Left kidney (tissue), 1 donor: ENCODE measurements at regions not wholly inside any gene's neighbourhood (a gene's known extent, or its start where the extent isn't known, plus 50 kb on each side); places are given as distances from the start of the nearest gene placed in this dataset.
"Not testable (repeated sequence)": the region's sequence is repeated elsewhere in the genome, so short reads cannot be mapped to it uniquely, and the experiment has no call there.

Experiments
- DNase-seq: peaks from one replicate; pipeline ENCODE4 v3.0.0-alpha.2; 2013

DNA sequence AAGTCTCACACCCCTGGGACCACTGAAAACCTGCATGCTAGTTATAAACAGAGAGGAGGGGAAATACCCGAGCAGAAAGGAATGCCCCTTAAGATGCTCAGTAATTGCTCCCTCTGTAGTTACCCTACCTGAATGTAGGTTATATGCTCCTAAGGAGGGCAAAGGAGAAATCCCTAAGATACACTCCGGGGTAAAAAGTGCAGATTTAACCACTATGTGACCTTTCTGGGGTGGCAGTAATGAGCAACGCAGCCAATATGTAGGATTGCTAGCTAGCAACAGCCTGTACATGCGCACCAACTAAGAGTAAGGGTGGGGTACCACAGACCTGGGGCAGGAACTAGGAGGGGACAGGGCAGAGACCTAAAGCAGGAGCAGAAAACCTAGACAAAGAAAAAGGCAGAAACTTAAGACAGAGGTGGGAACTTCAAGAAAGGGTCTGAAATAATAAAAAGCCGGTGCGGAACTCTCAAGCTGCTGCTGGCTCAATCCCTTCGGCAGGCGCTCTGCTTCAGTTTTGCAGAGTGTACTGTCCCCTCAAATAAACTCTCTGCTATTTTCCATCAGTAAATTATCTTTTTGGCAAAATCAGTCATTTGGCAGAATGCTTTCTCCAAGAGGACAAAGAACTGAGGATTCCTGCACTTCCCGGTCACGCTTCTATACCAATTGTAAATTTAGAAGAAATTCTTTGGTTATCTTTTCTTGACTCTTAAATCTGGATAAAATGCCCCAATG is 823.8 kb downstream of the CDH11 start:
- DNase-seq = no peak

GRCh38 chr16:64295466-64295865 is 826.4 kb downstream of the CDH11 start:
- DNase-seq = no peak

DNA sequence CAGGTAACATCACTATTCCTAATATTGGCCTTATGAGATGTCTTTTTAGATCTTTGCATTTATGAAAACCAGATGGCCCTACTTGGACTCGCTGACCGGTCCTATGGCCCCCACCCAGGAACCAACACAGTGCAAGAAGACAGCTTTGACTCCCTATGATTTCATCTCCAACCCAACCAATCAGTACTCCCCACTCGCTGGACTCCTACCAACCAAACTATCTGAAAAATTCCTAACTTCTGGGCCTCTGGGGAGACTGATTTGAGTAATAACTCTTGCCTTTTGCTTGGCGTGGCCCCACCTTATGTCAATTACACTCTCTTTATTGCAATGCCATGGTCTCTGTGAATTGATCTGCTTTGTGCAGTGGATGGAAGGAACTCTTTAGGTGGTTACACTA is 828.9 kb downstream of the CDH11 start:
- DNase-seq = no peak

DNA sequence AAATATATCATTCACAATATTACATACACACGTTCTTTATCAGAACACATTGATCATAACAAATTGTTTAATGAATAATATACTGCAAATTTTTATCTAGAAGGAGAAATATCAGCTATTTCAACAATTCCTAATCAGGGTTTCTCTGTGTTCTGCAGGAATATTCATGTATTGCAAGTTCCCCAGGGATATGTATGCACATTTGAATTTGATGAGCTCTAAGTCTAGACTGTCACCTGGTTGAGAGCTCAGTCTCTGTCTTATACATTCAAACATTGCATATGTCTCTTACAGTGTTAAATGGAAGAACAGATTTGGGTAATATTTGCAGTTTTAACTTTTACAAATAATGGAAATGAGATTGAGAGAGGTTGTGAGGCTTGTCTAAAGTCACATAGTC is 829.7 kb downstream of the CDH11 start:
- DNase-seq = no peak

DNA sequence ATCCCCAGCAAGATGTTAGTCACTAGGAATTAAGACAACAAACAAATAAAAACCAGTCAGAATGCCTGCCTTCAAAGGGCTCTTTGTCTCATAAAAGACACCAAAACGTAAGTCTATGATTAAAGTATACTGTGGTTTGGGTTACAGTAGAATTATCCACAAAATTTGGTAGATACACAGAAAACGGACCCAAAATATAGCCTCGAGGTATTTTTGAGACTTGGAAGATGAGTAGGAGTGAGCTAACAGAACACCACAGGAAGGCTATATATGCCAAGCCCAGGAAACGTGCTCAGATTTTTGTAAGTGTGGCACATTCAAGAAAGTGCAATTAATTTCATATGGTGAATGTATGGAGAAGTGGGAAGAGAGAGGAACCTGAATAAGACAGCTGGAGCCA is 831.4 kb downstream of the CDH11 start:
- DNase-seq = no peak

DNA sequence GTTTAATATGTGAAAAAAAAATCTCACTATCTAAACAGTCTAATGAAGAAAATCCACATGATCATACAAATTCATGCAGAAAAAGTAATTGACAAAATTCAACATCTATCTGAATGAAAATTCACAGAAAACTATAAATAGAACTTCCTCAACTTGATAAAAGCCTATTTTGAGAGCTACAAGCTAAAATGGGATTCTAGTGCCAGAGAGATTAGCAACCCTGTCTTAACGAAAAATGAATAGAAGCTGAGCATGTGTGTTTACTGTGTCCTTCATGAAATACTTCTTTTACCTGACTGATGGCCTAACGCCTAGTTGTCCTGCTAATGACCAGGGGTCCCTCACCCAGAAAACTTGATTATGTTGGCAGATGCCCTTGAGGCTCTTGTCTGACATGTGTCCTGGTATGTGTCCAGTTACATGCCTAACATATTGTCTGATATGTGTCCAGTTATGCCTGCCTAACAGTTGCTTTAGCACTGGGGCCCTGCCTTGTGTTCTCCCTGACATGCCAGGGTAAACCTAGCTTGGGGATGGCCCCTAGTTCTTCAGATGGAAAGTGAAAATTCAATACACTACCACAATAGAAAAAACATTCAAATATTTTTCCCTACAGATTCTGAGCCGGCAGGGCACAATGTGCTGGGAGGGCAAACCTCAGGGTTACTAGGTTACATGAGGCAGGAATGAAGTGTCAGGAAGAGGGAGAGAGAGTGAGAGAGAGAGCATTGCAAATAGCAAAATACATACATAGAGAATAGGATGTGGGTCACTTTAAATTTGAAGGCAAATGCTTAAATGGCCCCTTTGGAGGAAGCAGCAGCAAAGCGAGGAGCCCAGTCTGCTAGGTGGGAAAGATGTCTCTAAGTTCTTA is 834.0 kb downstream of the CDH11 start:
- DNase-seq = no peak

DNA sequence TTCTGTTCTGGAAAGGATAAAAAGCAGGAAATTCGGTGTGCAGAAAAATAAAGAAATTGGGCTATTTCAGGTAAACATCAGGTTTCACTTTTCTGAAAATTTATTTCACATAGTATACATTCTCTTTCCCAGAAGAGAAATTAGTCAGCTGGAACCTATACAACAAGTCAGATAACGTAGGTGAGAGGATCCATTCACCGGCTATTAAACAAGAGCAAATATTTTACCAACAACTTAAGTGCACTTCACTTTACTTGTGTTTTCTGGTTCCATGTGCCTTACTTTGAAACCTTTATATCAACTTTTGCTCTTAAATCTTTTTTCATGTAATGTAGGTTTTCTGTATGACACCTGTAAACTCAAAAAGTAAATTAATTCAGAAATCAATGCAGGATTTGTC is 839.7 kb downstream of the CDH11 start:
- DNase-seq = no peak

- DNase-seq = no peak
These were observed 841.5 kb downstream of the CDH11 start for GRCh38 chr16:64280317-64280716.

DNA sequence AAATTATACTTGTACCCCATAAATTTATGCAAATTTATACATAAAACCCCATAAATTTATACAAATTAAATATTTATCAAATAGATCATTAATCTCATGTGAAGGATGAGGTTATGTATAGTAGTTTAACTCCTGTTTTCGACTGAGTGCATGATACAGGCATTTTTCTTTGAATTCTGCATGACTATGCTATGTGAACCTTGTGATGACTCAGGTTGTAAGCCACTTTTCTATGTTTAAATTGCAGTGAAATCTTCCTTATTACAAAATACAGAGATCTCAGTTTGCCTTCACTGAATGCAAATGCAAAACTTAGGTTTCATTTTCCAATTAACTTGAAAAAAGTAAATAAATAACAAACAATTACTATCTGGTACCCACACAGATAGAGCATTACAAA is 843.7 kb downstream of the CDH11 start:
- DNase-seq = no peak

DNA sequence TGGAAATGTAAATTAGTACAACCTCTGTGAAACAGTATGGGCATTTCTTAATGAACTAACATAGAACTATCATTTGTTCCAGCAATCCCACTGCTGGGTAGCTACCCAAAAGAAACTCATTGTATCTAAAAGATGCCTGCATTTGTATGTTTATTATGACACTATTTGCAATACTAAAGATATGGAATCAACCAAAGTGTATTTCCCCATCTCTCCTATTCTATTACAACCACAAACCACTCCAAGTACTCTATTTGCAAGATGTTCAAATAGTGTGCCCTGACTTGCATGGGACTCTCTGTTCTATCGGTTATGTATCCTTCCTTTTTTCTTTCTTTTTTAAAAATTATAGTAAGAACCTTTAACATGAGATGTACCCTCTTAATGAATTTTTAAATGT is 845.2 kb downstream of the CDH11 start:
- DNase-seq = no peak

DNA sequence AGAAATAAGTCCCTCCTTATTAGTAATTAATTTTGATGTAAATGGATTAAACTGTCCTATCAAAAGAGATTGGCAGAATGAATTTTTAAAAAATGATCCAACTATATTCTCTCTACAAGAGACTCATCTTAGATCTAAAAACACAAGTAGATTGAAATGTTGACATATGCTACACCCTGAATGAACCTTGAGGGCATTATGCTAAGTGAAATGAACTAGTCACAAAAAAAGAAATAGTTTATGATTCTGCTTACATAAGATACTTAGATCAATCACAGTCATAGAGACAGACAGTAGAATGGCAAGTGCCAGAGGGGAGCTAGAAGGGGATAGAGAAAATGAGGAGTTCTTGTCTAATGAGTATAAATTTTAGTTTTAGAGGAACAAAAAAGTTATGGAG is 849.8 kb downstream of the CDH11 start:
- no peak for DNase-seq

DNA sequence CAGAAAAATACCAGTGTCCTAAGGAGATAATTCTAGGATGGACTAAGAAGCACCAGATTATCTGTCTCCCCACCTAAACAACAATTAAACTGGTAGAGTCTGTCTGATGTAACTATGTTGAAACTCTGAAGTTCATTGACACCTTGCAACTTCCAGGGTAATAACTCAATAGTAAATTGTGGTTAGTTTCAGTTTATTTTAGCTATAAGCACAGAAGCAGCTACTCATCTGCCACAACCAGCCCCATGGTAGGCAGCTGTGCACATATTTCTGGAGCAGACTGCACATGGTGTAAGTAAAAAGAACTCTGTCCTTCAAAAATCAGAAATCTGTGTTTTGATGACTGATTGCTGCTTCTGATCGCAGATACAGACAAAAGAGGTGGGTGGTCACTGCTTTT is 852.1 kb downstream of the CDH11 start:
- DNase-seq = no peak

- no peak for DNase-seq
These were observed 856.1 kb downstream of the CDH11 start for GRCh38 chr16:64265756-64266155.

DNA sequence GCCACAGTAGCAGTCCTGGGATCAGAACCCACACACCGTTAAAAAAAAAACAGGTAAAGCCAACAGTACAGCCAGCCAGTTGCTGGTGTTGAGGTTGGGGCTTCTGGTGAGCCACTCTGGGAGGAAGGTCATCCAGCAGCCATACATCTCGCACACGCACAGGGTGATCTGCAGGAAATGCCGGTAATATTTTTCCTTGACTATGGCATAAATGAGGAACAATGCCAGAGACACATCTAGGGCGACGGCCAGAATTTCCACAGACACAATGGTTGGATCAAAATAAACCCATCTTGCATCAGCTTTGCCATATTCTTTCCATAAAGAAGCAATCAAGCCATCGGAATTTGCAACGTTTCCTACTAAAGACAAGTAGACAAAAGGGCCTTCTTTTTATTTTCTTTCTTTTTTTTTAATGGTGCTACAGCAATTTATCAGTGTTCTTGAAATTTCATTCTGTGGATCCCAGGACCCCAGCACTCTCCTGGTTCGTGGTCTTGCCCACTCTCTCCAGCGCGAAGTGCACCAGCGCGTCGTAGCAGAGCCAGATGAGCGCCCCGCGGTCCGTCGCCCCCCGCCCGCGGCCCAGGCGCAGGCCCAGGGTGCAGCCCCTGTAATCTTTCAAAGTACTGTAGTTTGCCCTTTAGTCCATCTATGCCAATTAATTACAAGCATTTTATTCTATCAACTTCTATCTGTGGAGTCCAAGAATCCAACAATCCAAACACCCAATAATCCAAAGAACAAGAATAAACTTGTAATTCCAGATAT is 861.0 kb downstream of the CDH11 start:
- not testable (repeated sequence) for DNase-seq

DNA sequence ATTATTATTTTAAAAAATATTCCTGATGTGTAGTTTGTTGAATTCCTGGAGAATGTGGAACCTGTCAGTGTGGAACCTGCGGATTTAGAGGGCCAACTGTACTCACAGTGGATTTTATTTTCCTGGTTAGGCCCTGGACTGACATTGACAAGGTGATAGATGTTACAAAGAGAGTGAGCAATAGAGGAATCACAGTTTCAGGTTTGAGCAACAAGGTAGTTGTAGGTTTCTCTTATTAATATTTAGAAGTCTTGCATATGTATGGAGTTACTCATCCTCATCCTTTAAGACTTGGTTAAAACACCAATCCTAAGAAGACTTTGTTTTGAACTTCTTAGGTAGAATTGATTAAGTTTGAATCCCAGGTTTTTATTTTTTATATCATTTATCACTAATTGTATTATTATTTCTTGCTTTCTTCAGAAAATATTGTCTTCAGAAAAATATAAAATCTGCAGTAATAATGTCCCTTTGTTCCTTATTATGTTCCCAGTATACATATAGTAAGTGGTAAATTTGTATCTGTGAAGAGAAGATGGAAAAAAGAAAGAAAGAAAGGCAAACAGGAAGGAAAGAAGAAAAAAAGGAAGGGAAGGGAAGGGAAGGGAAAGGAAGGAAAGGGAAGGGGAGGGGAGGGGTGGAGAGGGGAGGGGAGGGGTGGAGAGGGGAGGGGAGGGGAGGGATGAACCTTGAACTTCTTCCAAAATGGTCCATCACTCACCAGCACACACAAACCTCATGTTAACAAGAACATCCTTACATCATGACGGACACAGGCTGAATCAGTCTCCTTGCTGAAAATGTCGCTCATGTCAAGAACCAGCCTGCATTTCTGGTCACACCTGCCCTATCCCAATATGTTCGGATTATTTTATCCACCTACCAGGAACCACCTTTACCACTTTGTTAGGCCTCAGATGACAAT is 867.2 kb downstream of the CDH11 start:
- no peak for DNase-seq

GRCh38 chr16:64253525-64253924 is 868.3 kb downstream of the CDH11 start:
- no peak for DNase-seq

- no peak for DNase-seq
These were observed 868.8 kb downstream of the CDH11 start for GRCh38 chr16:64253096-64253495.

GRCh38 chr16:64251742-64252141 is 870.1 kb downstream of the CDH11 start:
- no peak for DNase-seq

GRCh38 chr16:64250866-64251265 is 871.0 kb downstream of the CDH11 start:
- no peak for DNase-seq

DNA sequence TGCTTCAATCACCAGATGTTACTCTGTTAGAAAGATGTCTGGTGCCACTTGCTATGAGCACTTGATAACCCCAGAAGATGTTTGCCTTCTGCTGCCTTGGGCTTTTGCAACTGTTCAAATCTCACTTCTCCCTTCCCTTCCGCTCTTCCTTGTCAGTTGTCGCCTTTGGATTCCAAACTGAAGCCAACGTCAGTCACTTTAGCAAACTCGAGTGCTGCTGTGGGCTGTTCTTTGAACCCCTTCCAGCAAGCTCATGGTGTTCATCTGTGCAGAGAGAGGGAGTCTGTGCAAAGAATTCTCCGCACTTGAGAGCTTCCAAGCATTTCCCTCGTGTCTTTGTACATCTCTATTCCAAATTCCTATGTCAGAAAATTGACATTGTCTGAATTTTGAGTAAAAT is 879.4 kb downstream of the CDH11 start:
- DNase-seq = no peak

- DNase-seq = no peak
These were observed 881.3 kb downstream of the CDH11 start for GRCh38 chr16:64240586-64240985.

DNA sequence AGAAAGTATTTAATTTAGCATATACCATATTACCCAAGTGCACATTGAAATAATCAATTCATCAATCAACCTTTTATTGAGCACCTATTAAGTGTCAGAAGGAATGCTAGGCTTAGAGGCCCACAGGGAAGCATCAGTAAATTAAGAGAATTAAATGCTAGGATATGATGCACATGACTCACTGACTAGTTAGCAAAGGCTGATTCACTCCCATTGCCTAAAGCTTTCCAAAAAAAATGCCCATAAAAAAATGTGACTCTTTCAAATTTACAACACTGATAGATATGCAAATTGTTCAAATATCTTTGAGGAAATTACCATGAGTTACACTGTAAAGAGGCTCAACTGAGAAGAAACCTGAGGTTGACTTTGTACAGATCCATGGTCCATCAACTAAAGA is 883.3 kb downstream of the CDH11 start:
- DNase-seq = no peak
